GM19395 (cell line): ENCODE measurements at regions not wholly inside any gene's neighbourhood (a gene's known extent, or its start where the extent isn't known, plus 50 kb on each side); places are given as distances from the start of the nearest gene placed in this dataset.

Experiments used
- ATAC-seq: cut with Tn5 transposase; IDR thresholded peaks from one replicate; pipeline ENCODE4 v1.9.1; 2021; ENCODE audit warnings: mild to moderate bottlenecking, moderate library complexity; ENCODE audit not compliant: unreplicated experiment

DNA sequence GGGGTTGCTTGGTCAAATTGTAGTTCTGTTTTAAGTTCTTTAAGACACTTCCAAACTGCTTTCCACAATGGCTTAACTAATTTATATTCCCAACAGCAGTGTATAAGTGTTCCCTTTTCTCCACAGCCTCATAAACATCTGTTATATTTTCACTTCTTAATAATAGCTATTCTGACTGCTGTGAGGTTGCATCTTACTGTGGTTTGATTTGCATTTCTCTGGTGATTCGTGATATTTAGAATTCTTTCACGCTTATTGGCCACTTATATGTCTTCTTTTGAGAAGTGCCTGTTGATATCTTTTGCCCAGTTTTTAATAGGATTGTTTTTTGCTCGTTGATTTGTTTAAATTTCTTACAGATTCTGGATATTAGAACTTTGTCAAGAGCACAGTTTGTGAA, 278.6 kb upstream of the ITM2A start:
- peak; percentile 63 for ATAC-seq

- no peak for ATAC-seq
These were observed 264.4 kb upstream of the ITM2A start for GRCh38 chrX:79631526-79631925.

GRCh38 chrX:79630033-79631009, 263.2 kb upstream of the ITM2A start:
- ATAC-seq = peak; percentile 81

GRCh38 chrX:79623098-79623762, 256.1 kb upstream of the ITM2A start:
- ATAC-seq = no peak

DNA sequence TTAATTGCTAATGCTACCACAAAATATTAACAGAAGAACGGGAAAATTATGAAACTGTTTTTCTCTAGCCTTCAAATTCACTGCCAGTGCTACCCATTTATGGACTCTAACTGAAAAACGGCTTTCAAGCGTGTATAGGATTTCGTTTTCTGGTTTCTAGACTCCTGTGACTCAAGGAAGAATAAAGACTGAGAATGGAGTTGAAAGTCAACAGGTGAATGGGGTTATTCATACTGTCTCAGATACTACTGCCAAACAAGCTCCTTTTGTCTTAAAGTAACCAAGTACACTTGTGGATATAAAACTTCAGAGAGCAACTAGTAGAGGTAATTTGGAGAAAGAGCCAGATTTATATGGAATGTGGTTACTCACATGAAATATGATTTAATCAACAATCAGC, 251.1 kb upstream of the ITM2A start:
- no peak for ATAC-seq

DNA sequence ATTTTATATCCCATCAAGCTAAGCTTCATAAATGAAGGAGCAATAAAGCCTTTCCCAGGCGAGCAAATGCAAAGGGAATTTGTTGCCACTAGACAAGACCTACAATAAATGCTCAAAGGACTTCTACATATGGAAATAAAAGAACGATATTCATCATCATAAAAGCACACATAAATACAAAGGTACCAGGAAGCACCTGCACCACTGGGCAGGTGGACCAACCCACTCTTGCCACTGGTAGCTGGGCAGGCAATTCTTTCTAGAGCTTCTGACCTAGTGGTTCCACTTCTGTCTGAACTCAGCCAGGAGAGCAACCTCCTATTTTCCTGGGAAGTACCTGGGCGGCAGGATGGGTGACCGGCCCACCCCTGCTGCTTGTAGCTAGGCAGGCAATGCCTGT, 237.2 kb upstream of the ITM2A start:
- ATAC-seq = no peak

DNA sequence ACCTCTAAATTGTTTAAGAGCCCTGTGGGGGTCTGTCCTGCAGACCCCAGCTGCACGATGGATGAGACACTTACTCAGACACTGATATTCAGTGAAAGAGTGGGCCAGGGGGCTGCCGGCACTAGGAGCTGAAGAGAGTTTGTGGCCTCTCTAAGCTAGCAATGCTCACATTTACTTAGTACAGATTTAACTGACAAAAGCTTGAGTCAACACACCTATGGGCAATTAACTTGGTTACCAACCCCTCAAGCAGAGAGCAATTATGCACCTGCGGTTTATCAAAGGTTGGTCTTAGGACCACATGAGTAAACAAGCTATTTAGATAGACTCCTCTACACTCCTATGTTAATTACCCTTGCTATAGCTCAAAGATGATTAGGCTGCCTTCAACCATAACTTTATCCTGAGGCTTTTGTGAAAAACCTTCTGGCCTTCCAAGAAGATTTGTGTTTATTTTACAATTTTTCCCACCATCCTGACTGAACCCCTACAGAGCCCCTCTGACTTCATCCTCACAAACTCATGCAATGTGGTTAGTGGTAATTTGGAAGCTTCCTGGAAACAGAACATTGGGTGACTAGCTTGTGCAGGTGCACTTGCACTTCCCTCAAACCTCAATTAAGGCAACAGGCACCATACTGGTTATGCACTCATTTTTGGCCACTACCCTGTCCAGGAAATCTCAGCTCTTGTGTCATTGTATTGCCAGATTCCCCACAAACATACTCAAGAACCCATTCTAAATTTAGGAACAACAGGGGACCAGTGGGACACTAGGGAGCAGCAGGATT, 234.4 kb upstream of the ITM2A start:
- ATAC-seq = no peak

DNA sequence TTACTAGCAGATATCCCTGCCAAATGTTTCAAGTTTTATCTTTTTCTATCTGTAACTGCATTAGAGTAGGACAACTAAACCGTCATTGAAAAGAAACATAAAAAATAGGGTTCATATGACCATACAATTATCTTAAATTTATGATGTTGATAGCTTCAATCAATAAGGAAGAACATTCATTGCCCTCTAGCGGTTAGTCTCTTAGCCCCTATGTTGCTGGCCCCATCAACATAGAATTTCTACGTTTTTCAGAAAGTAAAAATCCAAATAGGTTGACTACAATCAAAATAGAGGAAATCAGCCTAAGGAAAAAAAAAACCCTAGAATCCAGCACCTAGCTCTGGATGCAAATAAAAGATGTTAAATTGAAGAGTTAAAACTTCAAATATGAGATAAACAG, 225.1 kb upstream of the ITM2A start:
- ATAC-seq = no peak

GRCh38 chrX:79588233-79588632, 221.1 kb upstream of the ITM2A start:
- ATAC-seq = no peak

DNA sequence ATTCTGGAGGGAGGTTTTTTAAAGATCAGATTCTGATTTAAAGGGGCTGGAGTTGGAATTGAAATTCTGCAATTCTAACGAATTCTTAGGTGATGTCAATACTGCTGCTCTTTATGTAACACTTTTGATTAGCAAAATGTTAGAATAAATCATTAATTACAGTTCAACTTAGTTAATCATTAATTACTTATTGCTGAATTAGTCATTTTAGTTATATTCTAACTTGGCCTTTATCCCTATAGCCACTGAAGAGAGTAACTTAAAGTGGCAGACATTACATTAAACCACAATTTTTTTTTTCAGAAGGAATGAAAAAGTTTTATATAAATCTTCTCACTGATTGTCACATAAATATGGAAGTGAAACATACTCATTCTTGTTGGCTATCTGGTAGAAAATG, 206.6 kb upstream of the ITM2A start:
- no peak for ATAC-seq

DNA sequence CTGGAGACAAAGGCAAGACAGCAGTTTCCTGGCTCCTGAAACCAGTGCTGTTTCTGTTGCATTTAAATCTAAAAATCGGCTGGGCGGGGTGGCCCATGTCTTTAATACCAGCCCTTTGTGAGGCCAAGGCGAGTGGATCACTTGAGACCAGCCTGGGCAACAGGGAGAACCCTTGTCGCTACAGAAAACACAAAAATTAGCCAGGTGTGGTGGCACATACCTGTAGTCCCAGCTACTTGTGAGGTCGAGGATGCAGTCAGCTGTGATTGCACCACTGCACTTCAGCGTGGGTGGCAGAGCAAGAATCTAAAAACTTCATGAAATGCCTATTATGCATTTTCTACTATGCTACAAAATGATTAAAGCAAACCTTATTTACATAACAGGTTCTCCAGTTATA, 205.4 kb upstream of the ITM2A start:
- no peak for ATAC-seq

DNA sequence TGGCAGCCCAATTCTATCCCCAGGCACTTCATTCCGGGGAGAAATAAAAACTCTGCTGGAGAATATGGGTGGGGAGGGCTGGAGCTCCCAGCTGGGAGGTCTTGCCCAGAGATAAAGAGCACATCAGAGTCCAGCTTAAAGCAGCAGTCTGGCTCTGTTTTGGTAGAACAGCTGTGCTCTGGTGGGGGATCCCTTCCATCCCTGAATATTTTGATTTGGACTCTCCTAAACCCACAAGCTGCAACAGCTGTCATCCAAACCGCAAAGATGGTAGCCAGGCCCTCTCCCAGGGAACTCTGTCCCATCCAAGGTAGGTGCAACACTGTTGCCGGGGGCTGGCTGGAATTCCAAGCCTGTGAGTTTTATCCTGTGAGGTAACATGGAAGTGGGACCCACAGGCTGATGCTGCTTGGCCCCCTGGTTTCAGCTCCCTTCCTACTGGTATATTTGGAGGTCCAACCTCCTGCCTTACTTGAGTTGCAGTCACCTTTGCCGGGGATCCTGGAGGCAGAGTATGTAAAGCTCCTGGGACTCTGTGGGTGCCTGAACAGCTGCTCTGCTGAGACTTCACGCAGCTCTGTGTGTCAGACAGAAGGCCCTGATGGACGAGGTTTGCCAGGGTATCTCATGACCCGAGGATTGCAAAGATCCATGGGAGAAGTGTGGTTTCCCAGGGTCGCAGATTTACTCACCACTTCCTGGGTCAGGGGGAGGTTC, 203.5 kb upstream of the ITM2A start:
- no peak for ATAC-seq

GRCh38 chrX:79568309-79568708, 201.2 kb upstream of the ITM2A start:
- ATAC-seq = no peak

DNA sequence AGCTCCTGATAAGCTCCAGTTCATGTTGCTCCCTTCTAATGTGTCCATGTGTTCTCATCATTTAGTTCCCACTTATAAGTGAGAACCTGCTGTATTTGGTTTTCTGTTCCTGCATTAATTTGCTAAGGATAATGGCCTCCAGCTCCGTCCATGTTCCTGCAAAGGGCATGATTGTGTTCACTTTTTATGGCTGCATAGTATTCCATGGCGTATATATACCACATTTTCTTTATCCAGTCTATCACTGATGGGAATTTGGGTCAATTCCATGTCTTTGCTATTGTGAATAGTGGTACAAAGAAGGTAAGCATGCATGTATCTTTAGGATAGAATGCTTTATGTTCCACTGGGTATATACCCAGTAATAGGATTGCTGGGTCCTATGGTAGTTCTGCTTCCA, 197.2 kb upstream of the ITM2A start:
- no peak for ATAC-seq

GRCh38 chrX:79559290-79559689, 192.2 kb upstream of the ITM2A start:
- no peak for ATAC-seq

GRCh38 chrX:79557212-79557611, 190.1 kb upstream of the ITM2A start:
- no peak for ATAC-seq

- ATAC-seq = no peak
These were observed 189.7 kb upstream of the ITM2A start for GRCh38 chrX:79556800-79557199.

DNA sequence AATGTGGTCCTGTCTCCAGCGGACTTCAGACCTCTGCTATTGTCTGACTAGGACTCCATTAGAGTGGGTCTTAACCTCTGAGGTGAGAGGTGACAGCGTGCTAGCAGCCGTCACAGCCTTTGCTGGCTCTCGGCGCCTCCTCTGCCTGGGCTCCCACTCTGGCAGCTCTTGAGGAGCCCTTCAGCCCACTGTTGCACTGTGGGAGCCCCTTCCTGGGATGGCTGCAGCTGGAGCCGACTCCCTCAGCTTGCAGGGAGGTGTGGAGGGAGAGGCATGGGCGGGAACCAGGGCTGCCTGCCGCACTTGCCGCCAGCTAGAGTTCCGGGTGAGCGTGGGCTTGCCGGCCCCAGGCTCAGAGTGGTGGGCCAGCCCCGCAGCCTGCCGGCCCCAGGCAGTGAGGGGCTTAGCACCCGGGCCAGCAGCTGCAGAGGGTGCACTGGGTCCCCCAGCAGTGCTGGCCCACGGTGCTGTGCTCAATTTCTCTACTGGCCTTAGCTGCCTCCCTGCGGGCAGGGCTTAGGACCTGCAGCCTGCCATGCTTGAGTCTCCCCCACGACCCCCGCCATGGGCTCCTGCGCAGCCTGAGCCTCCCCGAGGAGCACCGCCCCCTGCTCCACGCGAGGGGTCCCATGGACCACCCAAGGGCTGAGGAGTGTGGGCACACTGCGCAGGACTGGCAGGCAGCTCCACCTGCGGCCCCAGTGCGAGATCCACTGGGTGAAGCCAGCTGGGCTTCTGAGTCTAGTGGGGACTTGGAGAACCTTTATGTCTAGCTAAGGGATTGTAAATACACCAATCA, 163.4 kb upstream of the ITM2A start:
- ATAC-seq = no peak

GRCh38 chrX:79524642-79525041, 157.5 kb upstream of the ITM2A start:
- ATAC-seq = peak; percentile 82

DNA sequence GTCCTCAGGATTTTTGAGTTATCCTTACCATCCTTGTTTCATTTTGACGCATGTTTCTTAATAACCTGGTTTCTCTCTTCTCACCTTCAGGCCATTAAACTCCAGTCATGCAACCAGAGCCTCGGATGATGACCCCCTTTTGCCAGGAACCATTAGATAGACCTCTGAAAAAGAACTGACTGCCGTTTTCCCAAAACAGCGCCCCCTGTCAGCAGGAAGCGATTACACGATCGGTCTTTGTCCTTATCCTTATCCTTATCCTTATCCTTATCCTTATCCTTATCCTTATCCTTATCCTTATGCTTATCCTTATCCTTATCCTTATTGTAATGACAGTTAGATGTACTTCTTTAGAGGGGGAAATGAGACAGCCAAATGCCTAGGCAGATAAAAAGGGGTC, 148.4 kb upstream of the ITM2A start:
- no peak for ATAC-seq
